ENCODE measurements at regions not wholly inside any gene's neighbourhood (a gene's known extent, or its start where the extent isn't known, plus 50 kb on each side); places are given as distances from the start of the nearest gene placed in this dataset.
A peak's percentile ranks its signal among the peaks of the same experiment; 100 is the strongest.
"Not testable (repeated sequence)": the region's sequence is repeated elsewhere in the genome, so short reads cannot be mapped to it uniquely, and the experiment has no call there.

GRCh38 chr14:25444381-25444780 lies 394.4 kb upstream of the STXBP6 start:
- no peaks in the 10 kb centered on the region for H3K4me1 Mint-ChIP-seq
- H3K27me3 Mint-ChIP-seq: no peaks in the 10 kb centered on the region
- DNase-seq (ENCODE audit: low spot score in 2 of 2) (no peak), ATAC-seq (ENCODE audit: low read depth) (no peak)
- no peak overlapping the region for H3K27ac Mint-ChIP-seq
- H3K4me3 Mint-ChIP-seq: no peak overlapping the region
- no peaks in the 10 kb centered on the region for H3K36me3 Mint-ChIP-seq
- peaks cover 6% of the 10 kb centered on the region for H3K9me3 Mint-ChIP-seq

- H3K4me3 Mint-ChIP-seq; DNase-seq (ENCODE audit: low spot score in 2 of 2); H3K9me3 Mint-ChIP-seq; H3K27me3 Mint-ChIP-seq; H3K36me3 Mint-ChIP-seq; H3K4me1 Mint-ChIP-seq; H3K27ac Mint-ChIP-seq; ATAC-seq (ENCODE audit: low read depth): not testable (repeated sequence)
Observed at GRCh38 chr14:25440382-25440781, 390.4 kb upstream of the STXBP6 start.

- ATAC-seq (ENCODE audit: low read depth): no peak
- Mint-ChIP-seq H3K27ac (no peak overlapping the region), H3K9me3 (peaks cover 9% of the 10 kb centered on the region), H3K36me3 (no peaks in the 10 kb centered on the region), H3K4me1 (no peaks in the 10 kb centered on the region), H3K27me3 (no peaks in the 10 kb centered on the region), H3K4me3 (no peak overlapping the region)
- no peak for DNase-seq (ENCODE audit: low spot score in 2 of 2)
Observed at GRCh38 chr14:25436906-25437305, 387.0 kb upstream of the STXBP6 start.

- H3K4me1 Mint-ChIP-seq: no peaks in the 10 kb centered on the region
- no peaks in the 10 kb centered on the region for H3K36me3 Mint-ChIP-seq
- DNase-seq (ENCODE audit: low spot score in 2 of 2): no peak
- H3K27me3 Mint-ChIP-seq: no peaks in the 10 kb centered on the region
- no peak overlapping the region for H3K27ac Mint-ChIP-seq
- H3K9me3 Mint-ChIP-seq: peaks cover 8% of the 10 kb centered on the region
- ATAC-seq (ENCODE audit: low read depth): no peak
- H3K4me3 Mint-ChIP-seq: no peak overlapping the region
Observed at GRCh38 chr14:25436288-25436875, 386.4 kb upstream of the STXBP6 start.

- Mint-ChIP-seq H3K4me1 (no peaks in the 10 kb centered on the region), H3K27me3 (no peaks in the 10 kb centered on the region), H3K4me3 (no peak overlapping the region), H3K9me3 (peaks cover 15% of the 10 kb centered on the region), H3K27ac (no peak overlapping the region), H3K36me3 (no peaks in the 10 kb centered on the region)
- ATAC-seq (ENCODE audit: low read depth) (no peak), DNase-seq (ENCODE audit: low spot score in 2 of 2) (no peak)
Observed at GRCh38 chr14:25431211-25432076, 381.5 kb upstream of the STXBP6 start.

- ATAC-seq (ENCODE audit: low read depth): no peak
- H3K27me3 Mint-ChIP-seq: no peaks in the 10 kb centered on the region
- no peaks in the 10 kb centered on the region for H3K4me1 Mint-ChIP-seq
- H3K27ac Mint-ChIP-seq: no peak overlapping the region
- peaks cover 14% of the 10 kb centered on the region for H3K9me3 Mint-ChIP-seq
- H3K4me3 Mint-ChIP-seq: no peak overlapping the region
- no peaks in the 10 kb centered on the region for H3K36me3 Mint-ChIP-seq
- DNase-seq (ENCODE audit: low spot score in 2 of 2): no peak
Observed at GRCh38 chr14:25430808-25431207, 380.9 kb upstream of the STXBP6 start.

GRCh38 chr14:25412998-25413397 lies 363.1 kb upstream of the STXBP6 start:
- Mint-ChIP-seq H3K4me1 (no peaks in the 10 kb centered on the region), H3K4me3 (no peak overlapping the region), H3K9me3 (no peaks in the 10 kb centered on the region), H3K27me3 (peaks cover 2% of the 10 kb centered on the region), H3K27ac (no peak overlapping the region), H3K36me3 (no peaks in the 10 kb centered on the region)
- no peak for ATAC-seq (ENCODE audit: low read depth)
- no peak for DNase-seq (ENCODE audit: low spot score in 2 of 2)

- no peak for DNase-seq (ENCODE audit: low spot score in 2 of 2)
- peaks cover 4% of the 10 kb centered on the region for H3K27me3 Mint-ChIP-seq
- peaks cover 3% of the 10 kb centered on the region for H3K9me3 Mint-ChIP-seq
- no peak overlapping the region for H3K27ac Mint-ChIP-seq
- no peaks in the 10 kb centered on the region for H3K36me3 Mint-ChIP-seq
- ATAC-seq (ENCODE audit: low read depth): no peak
- no peaks in the 10 kb centered on the region for H3K4me1 Mint-ChIP-seq
- no peak overlapping the region for H3K4me3 Mint-ChIP-seq
Observed at GRCh38 chr14:25411781-25412757, 362.1 kb upstream of the STXBP6 start.

- Mint-ChIP-seq H3K27ac (no peak overlapping the region), H3K36me3 (no peaks in the 10 kb centered on the region), H3K9me3 (peaks cover 3% of the 10 kb centered on the region), H3K27me3 (peaks cover 3% of the 10 kb centered on the region), H3K4me3 (no peak overlapping the region), H3K4me1 (no peaks in the 10 kb centered on the region)
- no peak for DNase-seq (ENCODE audit: low spot score in 2 of 2)
- ATAC-seq (ENCODE audit: low read depth): no peak
Observed at GRCh38 chr14:25406818-25407217, 356.9 kb upstream of the STXBP6 start.

GRCh38 chr14:25400607-25401206 lies 350.8 kb upstream of the STXBP6 start:
- peak in 1 of 2 donors; percentile 5 for DNase-seq (ENCODE audit: low spot score in 2 of 2)
- Mint-ChIP-seq H3K36me3 (no peaks in the 10 kb centered on the region), H3K27ac (no peak overlapping the region), H3K4me3 (no peak overlapping the region), H3K27me3 (no peaks in the 10 kb centered on the region), H3K4me1 (no peaks in the 10 kb centered on the region), H3K9me3 (no peaks in the 10 kb centered on the region)
- ATAC-seq (ENCODE audit: low read depth): no peak

- H3K4me1 Mint-ChIP-seq: no peaks in the 10 kb centered on the region
- H3K27me3 Mint-ChIP-seq: no peaks in the 10 kb centered on the region
- peaks cover 1% of the 10 kb centered on the region for H3K9me3 Mint-ChIP-seq
- ATAC-seq (ENCODE audit: low read depth) (no peak), DNase-seq (ENCODE audit: low spot score in 2 of 2) (no peak)
- H3K4me3 Mint-ChIP-seq: no peak overlapping the region
- no peak overlapping the region for H3K27ac Mint-ChIP-seq
- H3K36me3 Mint-ChIP-seq: no peaks in the 10 kb centered on the region
Observed at GRCh38 chr14:25396128-25396527, 346.2 kb upstream of the STXBP6 start.

- no peak for ATAC-seq (ENCODE audit: low read depth)
- Mint-ChIP-seq H3K36me3 (no peaks in the 10 kb centered on the region), H3K4me1 (no peaks in the 10 kb centered on the region), H3K4me3 (no peak overlapping the region), H3K27ac (no peak overlapping the region), H3K27me3 (no peaks in the 10 kb centered on the region), H3K9me3 (peaks cover 1% of the 10 kb centered on the region)
- no peak for DNase-seq (ENCODE audit: low spot score in 2 of 2)
Observed at GRCh38 chr14:25394791-25395391, 344.9 kb upstream of the STXBP6 start.

- H3K4me1 Mint-ChIP-seq: no peaks in the 10 kb centered on the region
- ATAC-seq (ENCODE audit: low read depth) (no peak), DNase-seq (ENCODE audit: low spot score in 2 of 2) (no peak)
- H3K4me3 Mint-ChIP-seq: no peak overlapping the region
- no peaks in the 10 kb centered on the region for H3K36me3 Mint-ChIP-seq
- peaks cover 1% of the 10 kb centered on the region for H3K9me3 Mint-ChIP-seq
- H3K27ac Mint-ChIP-seq: no peak overlapping the region
- no peaks in the 10 kb centered on the region for H3K27me3 Mint-ChIP-seq
Observed at GRCh38 chr14:25394356-25394755, 344.4 kb upstream of the STXBP6 start.
